HepG2 (cell line): ENCODE measurements at regions not wholly inside any gene's neighbourhood (a gene's known extent, or its start where the extent isn't known, plus 50 kb on each side); places are given as distances from the start of the nearest gene placed in this dataset.

ENCODE experiments used
- ATAC-seq: fragments of 200-7000 bp; cut with Tn5 transposase; 3 replicates; pipeline ENCODE4 v1.9.1; 2020; ENCODE audit warnings: mild to moderate bottlenecking, moderate library complexity
- BruUV-seq: library from RNA; stranded (reverse); fragments of 400-500 nt; replicated peaks from 2 replicates; lab custom pipeline; 2021; lab: Mats Ljungman, UMichigan
- CTCF ChIA-PET: fragments of 300-600 bp; formaldehyde crosslinking; extraction: SDS; loops from one replicate; lab custom pipeline; 2021; ENCODE audit warnings: low total read pairs, inconsistent platforms, low intra/inter-chr PET ratio; lab: Yijun Ruan, JAX
- POLR2A ChIA-PET: fragments of 350-600 bp; sonication (Branson Sonifier 250); formaldehyde crosslinking; loops from one replicate; lab custom pipeline; 2020; ENCODE audit warnings: antibody characterized with exemption, inconsistent platforms; lab: Yijun Ruan, JAX
- DNase-seq: peaks from one replicate; pipeline ENCODE4 v3.0.0-alpha.2; 2015; ENCODE audit warnings: low spot score
- FAIRE-seq: peaks from 3 replicates; lab custom pipeline; 2011; peaks lifted over from hg19 to GRCh38; lab: Jason Lieb, UNC
- H2AFZ ChIP-seq: one replicate; pipeline ENCODE4 v1.6.1; 2011; ENCODE audit warnings: low read length, inconsistent platforms
- H3K27ac ChIP-seq: fragments of 300-600 bp; 3 replicates; pipeline ENCODE4 v1.8.0; 2011; ENCODE audit warnings: mixed run types, mild to moderate bottlenecking, mixed read lengths, low read length, inconsistent platforms; ENCODE audit not compliant: insufficient read depth; ENCODE audit errors: extremely low read length
- H3K27me3 ChIP-seq, 2 experiments: fragments of 200-600 bp in 1 of 2; 2 replicates in 1 of 2; 3 replicates in 1 of 2; pipeline versions ENCODE4 v1.6.0 to v1.8.0; 2011; ENCODE audit warnings: low read length in 2 of 2, mild to moderate bottlenecking in 2 of 2, moderate library complexity in 2 of 2, inconsistent platforms in 1 of 2; ENCODE audit not compliant: insufficient read depth in 2 of 2, control insufficient read depth in 1 of 2
- H3K36me3 ChIP-seq, 2 experiments: fragments of 200-600 bp in 1 of 2; replicated peaks in 1 of 2; 2 replicates in 1 of 2; 3 replicates in 1 of 2; pipeline versions ENCODE4 v1.5.1 to v1.8.0; 2011; ENCODE audit warnings: low read length in 2 of 2, inconsistent platforms in 1 of 2; ENCODE audit not compliant: insufficient read depth in 2 of 2, control insufficient read depth in 1 of 2
- H3K4me1 ChIP-seq: 2 replicates; pipeline ENCODE4 v1.5.1; 2012; ENCODE audit warnings: low read length, inconsistent platforms; ENCODE audit not compliant: insufficient read depth
- H3K4me2 ChIP-seq: 2 replicates; pipeline ENCODE4 v1.6.0; 2011; ENCODE audit warnings: low read depth, low read length, inconsistent platforms
- H3K4me3 ChIP-seq, 3 experiments: fragments of 200-600 bp in 1 of 3; sonication (generic), shearing (Covaris generic) in 1 of 3; replicated peaks in 1 of 3; 2 replicates each; pipeline ENCODE4 v1.5.1; 2011 to 2016; ENCODE audit warnings: low read length in 3 of 3, inconsistent platforms in 2 of 3, low read depth in 2 of 3, mild to moderate bottlenecking in 2 of 3, control low read depth in 1 of 3, mixed read lengths in 1 of 3; ENCODE audit not compliant: insufficient read depth in 1 of 3
- H3K79me2 ChIP-seq: one replicate; pipeline ENCODE4 v1.6.1; 2011; ENCODE audit warnings: low read length, inconsistent platforms; ENCODE audit not compliant: insufficient read depth
- H3K9ac ChIP-seq: 2 replicates; pipeline ENCODE4 v1.6.0; 2011; ENCODE audit warnings: mild to moderate bottlenecking, low read depth, low read length, inconsistent platforms; ENCODE audit not compliant: insufficient read depth
- H3K9me3 ChIP-seq: 2 replicates; pipeline ENCODE4 v1.5.1; 2012; ENCODE audit warnings: mild to moderate bottlenecking, low read length
- H4K20me1 ChIP-seq: 2 replicates; pipeline ENCODE4 v1.6.0; 2011; ENCODE audit warnings: inconsistent platforms, mild to moderate bottlenecking, low read length, moderate library complexity; ENCODE audit not compliant: insufficient read depth
- BORCS8-MEF2B ChIP-seq: sonication (generic); formaldehyde crosslinking; IDR thresholded peaks from 2 replicates; pipeline ENCODE4 v1.8.0; 2022; ENCODE audit warnings: mild to moderate bottlenecking, missing genetic modification reagents
- FOXK2 ChIP-seq: fragments of 450-650 bp; IDR thresholded peaks from 2 replicates; pipeline ENCODE4 v1.6.1; 2016
- GATAD2A ChIP-seq: IDR thresholded peaks from 2 replicates; pipeline ENCODE4 v1.6.1; 2016
- KLF15 ChIP-seq: sonication (generic); formaldehyde crosslinking; IDR thresholded peaks from 2 replicates; pipeline ENCODE4 v1.8.1; 2023; ENCODE audit warnings: borderline replicate concordance, mild to moderate bottlenecking, inconsistent platforms, missing genetic modification reagents, mixed read lengths
- KLF16 ChIP-seq, 2 experiments: sonication (generic) in 1 of 2; formaldehyde crosslinking in 1 of 2; IDR thresholded peaks; 2 replicates each; pipeline versions ENCODE4 v1.6.1 to v1.8.0; 2016 to 2023; ENCODE audit warnings: missing genetic modification reagents in 2 of 2, missing compliant biosample characterization in 1 of 2
- KLF6 ChIP-seq: IDR thresholded peaks from 2 replicates; pipeline ENCODE4 v1.8.0; 2016; ENCODE audit warnings: missing biosample characterization, missing genetic modification reagents
- LCORL ChIP-seq, 2 experiments: fragments of 450-650 bp in 1 of 2; sonication (generic) in 1 of 2; formaldehyde crosslinking in 1 of 2; IDR thresholded peaks; 2 replicates each; pipeline versions ENCODE4 v1.5.0 to v1.6.1; 2017 to 2020; ENCODE audit warnings: antibody characterized with exemption in 1 of 2, missing genetic modification reagents in 1 of 2
- NFE2 ChIP-seq: sonication (generic); formaldehyde crosslinking; IDR thresholded peaks from 2 replicates; pipeline ENCODE4 v1.4.0; 2020; ENCODE audit warnings: missing genetic modification reagents
- RBFOX2 ChIP-seq: fragments of 200-400 bp; formaldehyde crosslinking; IDR thresholded peaks from 2 replicates; pipeline ENCODE4 v1.6.1; 2017; ENCODE audit warnings: low read depth, mild to moderate bottlenecking, low read length
- RFXANK ChIP-seq: IDR thresholded peaks from 2 replicates; pipeline ENCODE4 v1.6.1; 2016
- SALL1 ChIP-seq: sonication (generic); formaldehyde crosslinking; IDR thresholded peaks from 2 replicates; pipeline ENCODE4 v1.8.0; 2022; ENCODE audit warnings: mild to moderate bottlenecking, missing genetic modification reagents
- SMYD3 ChIP-seq: sonication (generic); formaldehyde crosslinking; IDR thresholded peaks from 2 replicates; pipeline ENCODE4 v1.8.1; 2023; ENCODE audit warnings: mild to moderate bottlenecking, missing genetic modification reagents
- SP140L ChIP-seq: sonication (generic); formaldehyde crosslinking; IDR thresholded peaks from 2 replicates; pipeline ENCODE4 v1.4.0; 2020; ENCODE audit warnings: missing genetic modification reagents, borderline replicate concordance
- SYNCRIP ChIP-seq: fragments of 200-400 bp; formaldehyde crosslinking; IDR thresholded peaks from 2 replicates; pipeline ENCODE4 v1.6.1; 2018; ENCODE audit warnings: mild to moderate bottlenecking, low read depth, low read length; ENCODE audit not compliant: insufficient read depth
- THYN1 ChIP-seq: sonication (generic); formaldehyde crosslinking; IDR thresholded peaks from 2 replicates; pipeline ENCODE4 v1.8.1; 2023; ENCODE audit warnings: low read depth, mild to moderate bottlenecking, moderate library complexity, missing genetic modification reagents, borderline replicate concordance
- YEATS4 ChIP-seq: sonication (generic); formaldehyde crosslinking; IDR thresholded peaks from 2 replicates; pipeline ENCODE4 v1.4.0; 2020; ENCODE audit warnings: missing genetic modification reagents, borderline replicate concordance
- ZBTB7A ChIP-seq: sonication (generic); formaldehyde crosslinking; IDR thresholded peaks from 2 replicates; pipeline ENCODE4 v1.8.0; 2022; ENCODE audit warnings: mild to moderate bottlenecking, missing genetic modification reagents
- ZFAT ChIP-seq: sonication (generic); formaldehyde crosslinking; conservative IDR thresholded peaks from 2 replicates; pipeline ENCODE4 v1.8.1; 2023; ENCODE audit warnings: missing genetic modification reagents, inconsistent platforms
- ZNF282 ChIP-seq: fragments of 450-650 bp; IDR thresholded peaks from 2 replicates; pipeline ENCODE4 v1.6.1; 2018; ENCODE audit not compliant: partially characterized antibody
- ZNF333 ChIP-seq: sonication (generic); formaldehyde crosslinking; IDR thresholded peaks from 2 replicates; pipeline ENCODE4 v1.4.0; 2020; ENCODE audit warnings: mild to moderate bottlenecking, missing genetic modification reagents, borderline replicate concordance
- ZNF530 ChIP-seq: sonication (generic); formaldehyde crosslinking; IDR thresholded peaks from 2 replicates; pipeline ENCODE4 v1.5.0; 2020; ENCODE audit warnings: low read depth, mild to moderate bottlenecking, missing genetic modification reagents
- ZNF619 ChIP-seq: sonication (generic); formaldehyde crosslinking; IDR thresholded peaks from 2 replicates; pipeline ENCODE4 v1.4.0; 2020; ENCODE audit warnings: mild to moderate bottlenecking, missing genetic modification reagents
- ZNF768 ChIP-seq: sonication (generic); formaldehyde crosslinking; IDR thresholded peaks from 2 replicates; pipeline ENCODE4 v1.4.0; 2020; ENCODE audit warnings: missing genetic modification reagents
- ZNF879 ChIP-seq: sonication (generic); formaldehyde crosslinking; IDR thresholded peaks from 2 replicates; pipeline ENCODE4 v1.8.1; 2023; ENCODE audit warnings: missing genetic modification reagents
- WGBS: methylation state at CpG from one replicate; pipeline ENCODE4 v1.1.6; 2017; ENCODE audit warnings: low lambda C conversion rate; 5-methylcytosine and 5-hydroxymethylcytosine counted together
- in situ Hi-C: cut with HindIII; loops from 2 replicates; pipeline ENCODE4 v1.10.0; 2017; ENCODE audit warnings: low pct_unique_long_range_greater_than_20kb; ENCODE audit not compliant: extremely low pct_ligation_motif_present
- intact Hi-C: fragments of 100-400 bp; cut with micrococcal nuclease; formaldehyde crosslinking; loops from one replicate; pipeline ENCODE4 v1.10.0; 2022; ENCODE audit not compliant: unreplicated experiment

GRCh38 chr1:115215110-115215509 is 122.9 kb downstream of the NGF start:
- Histone ChIP-seq H3K4me3 (no peak overlapping the region), H4K20me1 (no peaks in the 10 kb centered on the region)
- intact Hi-C loops: no loop called here
- FAIRE-seq (no peak), DNase-seq (no peak), ATAC-seq (no peak)
- in situ Hi-C loops: no loop called here
- TF ChIP-seq LCORL (IDR thresholded peaks at IDR 0.05): no peak
- TF ChIP-seq LCORL (CRISPR knock-in tag; IDR thresholded peaks at IDR 0.05): no peak
- no peak for TF ChIP-seq GATAD2A
- TF ChIP-seq ZNF619 (CRISPR knock-in tag): no peak
- no peak for TF ChIP-seq YEATS4 (CRISPR knock-in tag)
- no peak for TF ChIP-seq RFXANK (CRISPR knock-in tag)
- no peak for TF ChIP-seq ZBTB7A (CRISPR knock-in tag)
- TF ChIP-seq ZNF333 (CRISPR knock-in tag): no peak
- no peak for TF ChIP-seq ZNF530 (CRISPR knock-in tag)
- no peak for TF ChIP-seq FOXK2
- no peak for TF ChIP-seq KLF16 (CRISPR knock-in tag; IDR thresholded peaks at IDR 0.05)
- TF ChIP-seq, all 625 proteins: peak for 0
- POLR2A ChIA-PET: no interaction called here
- no peaks in the 10 kb centered on the region for H3K9me3 ChIP-seq
- no peaks in the 10 kb centered on the region for H3K4me1 ChIP-seq
- H3K27me3 ChIP-seq: no peaks in the 10 kb centered on the region
- CTCF ChIA-PET: no interaction called here
- H3K27ac ChIP-seq: no peak overlapping the region
- WGBS: 44% methylated on average over 3 of the region's 3 CpGs
- no peaks in the 10 kb centered on the region for H3K79me2 ChIP-seq
- H3K9ac ChIP-seq: no peak overlapping the region
- no TSS peak for BruUV-seq
- no peak overlapping the region for H2AFZ ChIP-seq
- H3K36me3 ChIP-seq: no peaks in the 10 kb centered on the region
- H3K4me2 ChIP-seq: no peak overlapping the region

- Histone ChIP-seq H3K27ac (no peak overlapping the region), H3K79me2 (no peaks in the 10 kb centered on the region), H3K4me1 (no peaks in the 10 kb centered on the region), H3K4me3 (no peak overlapping the region), H3K9ac (no peak overlapping the region), H2AFZ (no peak overlapping the region), H3K4me2 (no peak overlapping the region), H4K20me1 (no peaks in the 10 kb centered on the region), H3K9me3 (no peaks in the 10 kb centered on the region), H3K27me3 (no peaks in the 10 kb centered on the region), H3K36me3 (no peaks in the 10 kb centered on the region)
- in situ Hi-C loops: no loop called here
- DNase-seq (no peak), FAIRE-seq (no peak), ATAC-seq (no peak)
- ChIA-PET CTCF (no interaction called here), POLR2A (no interaction called here)
- BruUV-seq: no TSS peak
- intact Hi-C loops: no loop called here
- 0% methylated on average over 1 of the region's 1 CpG for WGBS
- TF ChIP-seq NFE2 (CRISPR knock-in tag) (no peak), KLF15 (CRISPR knock-in tag) (no peak), SMYD3 (CRISPR knock-in tag) (no peak), RBFOX2 (no peak), SALL1 (no peak), ZNF282 (no peak), ZNF768 (no peak), SYNCRIP (no peak), BORCS8-MEF2B (no peak), THYN1 (no peak), ZFAT (CRISPR knock-in tag) (no peak), SP140L (CRISPR knock-in tag) (no peak), ZNF879 (CRISPR knock-in tag) (no peak), KLF6 (no peak)
These were observed 124.0 kb downstream of the NGF start for GRCh38 chr1:115214098-115214497.
